ENCODE measurements at regions not wholly inside any gene's neighbourhood (a gene's known extent, or its start where the extent isn't known, plus 50 kb on each side); places are given as distances from the start of the nearest gene placed in this dataset.
"Not testable (repeated sequence)": the region's sequence is repeated elsewhere in the genome, so short reads cannot be mapped to it uniquely, and the experiment has no call there.

GRCh38 chr6:168992446-168993144 lies 261.1 kb downstream of the THBS2 start:
- no peak for TF ChIP-seq CTCF (IDR thresholded peaks at IDR 0.05; ENCODE audit: low read depth, low read length, missing control alignments)
- H3K4me3 ChIP-seq (ENCODE audit: low read depth, low read length): no peak overlapping the region
- no peak for DNase-seq (ENCODE audit: low read depth)

- H3K4me3 ChIP-seq (ENCODE audit: low read depth, low read length); DNase-seq (ENCODE audit: low read depth): not testable (repeated sequence)
Observed at GRCh38 chr6:168991695-168992094, 262.0 kb downstream of the THBS2 start.

- no peak for TF ChIP-seq CTCF (IDR thresholded peaks at IDR 0.05; ENCODE audit: low read depth, low read length, missing control alignments)
- DNase-seq (ENCODE audit: low read depth): no peak
- no peak overlapping the region for H3K4me3 ChIP-seq (ENCODE audit: low read depth, low read length)
Observed at GRCh38 chr6:168990019-168990751, 263.5 kb downstream of the THBS2 start.

GRCh38 chr6:168989421-168989820 lies 264.2 kb downstream of the THBS2 start:
- no peak overlapping the region for H3K4me3 ChIP-seq (ENCODE audit: low read depth, low read length)
- no peak for DNase-seq (ENCODE audit: low read depth)

GRCh38 chr6:168988801-168989200 lies 264.8 kb downstream of the THBS2 start:
- no peak for TF ChIP-seq CTCF (IDR thresholded peaks at IDR 0.05; ENCODE audit: low read depth, low read length, missing control alignments)
- no peak overlapping the region for H3K4me3 ChIP-seq (ENCODE audit: low read depth, low read length)
- DNase-seq (ENCODE audit: low read depth): no peak

More at GRCh38 chr6:168989421-168989820, 264.2 kb downstream of the THBS2 start:
- no peak for TF ChIP-seq CTCF (IDR thresholded peaks at IDR 0.05; ENCODE audit: low read depth, low read length, missing control alignments)

- no peak for TF ChIP-seq CTCF (IDR thresholded peaks at IDR 0.05; ENCODE audit: low read depth, low read length, missing control alignments)
- H3K4me3 ChIP-seq (ENCODE audit: low read depth, low read length): no peak overlapping the region
- DNase-seq (ENCODE audit: low read depth): no peak
Observed at GRCh38 chr6:168988280-168988679, 265.4 kb downstream of the THBS2 start.

GRCh38 chr6:168985705-168986104 lies 267.9 kb downstream of the THBS2 start:
- H3K4me3 ChIP-seq (ENCODE audit: low read depth, low read length): no peak overlapping the region
- no peak for DNase-seq (ENCODE audit: low read depth)
- no peak for TF ChIP-seq CTCF (IDR thresholded peaks at IDR 0.05; ENCODE audit: low read depth, low read length, missing control alignments)
